HG03521 (cell line): ENCODE measurements at regions not wholly inside any gene's neighbourhood (a gene's known extent, or its start where the extent isn't known, plus 50 kb on each side); places are given as distances from the start of the nearest gene placed in this dataset.
"Not testable (repeated sequence)": the region's sequence is repeated elsewhere in the genome, so short reads cannot be mapped to it uniquely, and the experiment has no call there.

Experiments used
- ATAC-seq: cut with Tn5 transposase; IDR thresholded peaks from one replicate; pipeline ENCODE4 v1.9.1; 2021; ENCODE audit warnings: mild to moderate bottlenecking, moderate library complexity; ENCODE audit not compliant: unreplicated experiment

- ATAC-seq, result no peak
Measured at GRCh38 chr9:81083854-81084512, 605.4 kb downstream of the TLE1 start.

- no peak for ATAC-seq
Measured at GRCh38 chr9:81083067-81083466, 606.3 kb downstream of the TLE1 start.

- no peak for ATAC-seq
Measured at GRCh38 chr9:81082221-81082620, 607.1 kb downstream of the TLE1 start.

GRCh38 chr9:81080900-81081299 lies 608.4 kb downstream of the TLE1 start:
- no peak for ATAC-seq

GRCh38 chr9:81080185-81080584 lies 609.2 kb downstream of the TLE1 start:
- ATAC-seq, result no peak

GRCh38 chr9:81079055-81079454 lies 610.3 kb downstream of the TLE1 start:
- no peak for ATAC-seq

- ATAC-seq, result no peak
Measured at GRCh38 chr9:81078555-81078954, 610.8 kb downstream of the TLE1 start.

- ATAC-seq, result no peak
Measured at GRCh38 chr9:81077572-81077971, 611.8 kb downstream of the TLE1 start.

GRCh38 chr9:81076131-81076530 lies 613.2 kb downstream of the TLE1 start:
- no peak for ATAC-seq

GRCh38 chr9:81074221-81074620 lies 615.1 kb downstream of the TLE1 start:
- ATAC-seq, result no peak

GRCh38 chr9:81073821-81074220 lies 615.5 kb downstream of the TLE1 start:
- ATAC-seq, result no peak

- ATAC-seq, result no peak
Measured at GRCh38 chr9:81072758-81073157, 616.6 kb downstream of the TLE1 start.

GRCh38 chr9:81071108-81071507 lies 618.2 kb downstream of the TLE1 start:
- ATAC-seq, result no peak

- ATAC-seq, result no peak
Measured at GRCh38 chr9:81070689-81071088, 618.7 kb downstream of the TLE1 start.

GRCh38 chr9:81069923-81070322 lies 619.4 kb downstream of the TLE1 start:
- ATAC-seq, result no peak

- no peak for ATAC-seq
Measured at GRCh38 chr9:81069038-81069795, 620.1 kb downstream of the TLE1 start.

GRCh38 chr9:81062995-81063394 lies 626.4 kb downstream of the TLE1 start:
- ATAC-seq, result not testable (repeated sequence)

- no peak for ATAC-seq
Measured at GRCh38 chr9:81058782-81059181, 630.6 kb downstream of the TLE1 start.

GRCh38 chr9:81053298-81054025 lies 635.9 kb downstream of the TLE1 start:
- no peak for ATAC-seq

GRCh38 chr9:81052846-81053245 lies 636.5 kb downstream of the TLE1 start:
- no peak for ATAC-seq

GRCh38 chr9:81047280-81047679 lies 642.1 kb downstream of the TLE1 start:
- ATAC-seq, result no peak

GRCh38 chr9:81045658-81046057 lies 643.7 kb downstream of the TLE1 start:
- no peak for ATAC-seq
